ENCODE measurements at regions not wholly inside any gene's neighbourhood (a gene's known extent, or its start where the extent isn't known, plus 50 kb on each side); places are given as distances from the start of the nearest gene placed in this dataset.
"Not testable (repeated sequence)": the region's sequence is repeated elsewhere in the genome, so short reads cannot be mapped to it uniquely, and the experiment has no call there.

DNA sequence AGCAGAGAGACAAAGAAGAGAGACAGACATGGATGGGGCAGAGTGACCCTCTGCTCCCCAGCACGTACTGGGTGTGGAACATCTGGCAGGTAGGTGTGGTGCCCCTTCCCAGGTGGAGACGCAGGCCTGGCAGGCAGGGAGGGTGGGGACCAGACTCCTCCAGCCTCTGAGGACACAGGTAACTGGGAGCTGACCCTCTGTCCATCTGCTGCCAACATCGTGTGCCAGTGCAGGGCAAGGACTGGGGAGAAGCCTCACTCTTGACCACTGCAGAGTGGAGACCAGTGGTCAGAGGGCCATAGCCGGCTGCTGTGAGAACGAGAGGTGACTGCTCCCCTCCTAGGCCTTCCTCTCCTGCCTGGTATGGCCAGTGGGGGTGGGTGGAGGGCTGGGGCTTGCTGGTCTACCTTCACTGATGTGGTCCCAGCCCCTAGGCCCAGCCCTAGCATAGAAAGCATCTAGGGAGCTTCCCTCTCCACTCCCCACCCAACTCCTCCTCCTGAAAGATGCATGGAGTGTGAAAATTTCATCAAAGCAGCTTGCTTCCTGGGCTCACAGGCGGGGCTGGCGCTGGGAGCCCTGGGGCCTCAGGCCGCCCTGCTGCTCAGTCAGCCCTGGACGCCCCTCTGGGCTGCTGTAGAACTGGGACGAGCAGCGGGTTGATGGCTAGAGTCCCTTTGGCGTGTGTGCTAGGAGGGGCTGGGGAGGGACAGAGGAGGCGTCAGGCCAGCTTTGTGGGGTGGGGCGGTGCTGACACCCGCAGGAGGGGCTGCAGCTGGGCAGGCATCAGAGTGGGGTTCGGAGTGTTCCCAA is 90.3 kb downstream of the PLXNA1 start:
- DNase-seq, result no peak

DNA sequence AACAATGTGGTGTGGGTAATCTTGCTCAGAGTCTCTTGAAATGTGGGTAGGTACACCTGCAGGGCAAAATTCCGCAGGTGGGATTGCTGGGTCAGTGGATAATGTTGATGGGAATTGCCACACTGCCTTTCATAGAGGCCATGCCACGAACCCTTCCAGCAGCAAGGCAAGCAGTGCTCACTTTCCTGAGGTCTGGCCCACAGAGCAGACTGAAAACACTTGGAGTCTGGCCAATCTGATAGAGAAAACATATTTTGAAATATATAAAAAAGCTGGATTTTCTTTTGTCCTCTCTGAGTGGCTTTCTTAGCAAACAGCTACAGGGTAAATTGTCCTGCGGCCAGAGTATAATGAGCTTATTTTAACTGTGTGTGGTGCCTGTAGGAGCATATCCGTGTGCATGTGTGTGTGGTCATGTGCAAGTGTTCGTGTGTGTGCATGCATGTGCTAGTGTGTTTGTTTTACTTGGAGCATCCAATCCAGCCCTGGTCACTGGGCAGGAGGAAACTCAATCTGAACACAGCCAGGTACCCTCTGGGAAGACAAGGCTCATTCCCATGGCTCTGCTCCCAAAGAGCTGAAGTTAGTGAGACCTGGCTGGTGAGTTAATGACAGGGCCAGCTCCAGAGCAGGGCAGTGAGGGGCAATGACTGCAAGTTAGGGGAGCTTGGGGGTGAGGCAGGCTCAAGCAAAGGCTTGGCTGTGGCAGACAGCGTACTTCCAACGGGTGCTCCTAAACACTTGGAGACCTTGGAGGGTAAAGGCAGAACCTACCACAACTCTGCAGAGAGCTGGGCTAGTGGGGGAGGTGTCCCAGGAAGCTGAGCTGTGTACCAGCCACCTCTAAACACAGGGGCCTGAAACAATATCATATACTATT is 91.3 kb downstream of the PLXNA1 start:
- no peak for DNase-seq

DNA sequence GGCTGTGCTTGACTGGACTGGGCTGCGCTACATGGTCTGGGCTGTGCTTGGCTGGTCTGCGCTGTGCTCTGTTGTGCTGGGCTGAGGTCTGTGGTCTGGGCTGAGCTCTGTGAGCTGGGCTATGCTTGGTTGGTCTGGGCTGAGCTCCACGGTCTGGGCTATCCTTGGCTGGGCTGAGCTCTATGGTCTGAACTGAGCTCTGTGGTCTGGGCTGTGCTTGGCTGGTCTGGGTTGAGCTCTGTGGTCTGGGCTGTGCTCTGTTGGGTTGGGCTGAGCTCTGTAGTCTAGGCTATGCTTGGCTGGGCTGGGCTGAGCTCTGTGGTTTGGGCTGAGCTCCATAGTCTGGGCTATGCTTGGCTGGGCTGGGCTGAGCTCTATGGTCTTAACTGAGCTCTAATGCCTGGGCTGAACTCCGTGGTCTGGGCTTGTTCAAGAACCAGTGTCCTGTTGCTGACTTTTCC is 92.0 kb downstream of the PLXNA1 start:
- DNase-seq, result no peak

DNA sequence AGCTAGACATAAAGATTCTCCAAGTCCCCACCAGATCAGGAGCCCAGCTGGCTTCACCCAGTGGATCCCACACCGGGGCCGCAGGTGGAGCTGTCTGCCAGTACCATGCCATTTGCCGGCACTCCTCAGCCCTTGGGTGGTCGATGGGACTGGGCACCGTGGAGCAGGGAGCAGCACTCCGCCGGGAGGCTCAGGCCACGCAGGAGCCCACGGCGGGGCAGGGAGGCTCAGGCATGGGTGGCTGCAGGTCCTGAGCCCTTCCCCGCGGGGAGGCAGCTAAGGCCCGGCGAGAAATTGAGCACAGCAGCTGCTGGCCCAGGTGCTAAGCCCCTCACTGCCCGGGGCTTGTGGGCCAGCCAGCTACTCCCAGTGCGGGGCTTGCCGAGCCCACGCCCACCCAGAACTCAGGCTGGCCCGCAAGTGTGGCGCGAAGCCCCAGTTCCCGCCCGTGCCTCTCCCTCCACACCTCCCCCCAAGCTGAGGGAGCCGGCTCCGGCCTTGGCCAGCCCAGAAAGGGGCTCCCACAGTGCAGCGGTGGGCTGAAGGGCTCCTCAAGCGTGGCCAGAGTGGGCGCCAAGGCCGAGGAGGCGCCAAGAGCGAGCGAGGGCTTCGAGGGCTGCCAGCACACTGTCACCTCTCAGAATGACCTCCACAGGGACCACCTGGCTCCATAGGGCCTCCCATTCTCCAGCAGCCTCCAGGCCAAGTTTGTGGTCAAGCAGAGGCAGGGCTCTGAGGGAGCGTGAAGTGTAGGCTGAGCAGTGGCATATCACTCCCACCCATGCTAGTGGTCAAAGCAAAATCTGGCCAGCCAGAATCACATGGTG is 93.5 kb downstream of the PLXNA1 start:
- not testable (repeated sequence) for DNase-seq

DNA sequence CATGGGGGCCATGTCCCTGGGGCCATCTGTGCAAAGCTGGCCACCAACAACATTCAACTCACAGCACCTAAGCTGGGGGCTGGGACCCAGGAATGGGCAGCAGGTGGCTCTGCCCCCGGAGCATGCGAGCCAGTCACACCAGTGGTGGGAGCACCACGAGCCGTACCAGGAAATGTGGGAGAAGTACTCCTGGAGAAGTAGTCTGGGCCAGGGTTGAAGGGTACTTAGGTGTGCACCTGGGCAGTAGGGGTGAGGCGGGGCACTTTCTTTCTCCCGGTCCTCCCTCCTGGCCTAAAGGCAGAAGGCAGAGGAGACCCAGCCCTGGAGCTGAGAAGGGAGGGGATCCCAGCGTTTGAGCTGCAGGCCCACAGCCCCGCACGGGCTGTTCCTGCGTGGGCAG is 94.2 kb downstream of the PLXNA1 start:
- no peak for DNase-seq

DNA sequence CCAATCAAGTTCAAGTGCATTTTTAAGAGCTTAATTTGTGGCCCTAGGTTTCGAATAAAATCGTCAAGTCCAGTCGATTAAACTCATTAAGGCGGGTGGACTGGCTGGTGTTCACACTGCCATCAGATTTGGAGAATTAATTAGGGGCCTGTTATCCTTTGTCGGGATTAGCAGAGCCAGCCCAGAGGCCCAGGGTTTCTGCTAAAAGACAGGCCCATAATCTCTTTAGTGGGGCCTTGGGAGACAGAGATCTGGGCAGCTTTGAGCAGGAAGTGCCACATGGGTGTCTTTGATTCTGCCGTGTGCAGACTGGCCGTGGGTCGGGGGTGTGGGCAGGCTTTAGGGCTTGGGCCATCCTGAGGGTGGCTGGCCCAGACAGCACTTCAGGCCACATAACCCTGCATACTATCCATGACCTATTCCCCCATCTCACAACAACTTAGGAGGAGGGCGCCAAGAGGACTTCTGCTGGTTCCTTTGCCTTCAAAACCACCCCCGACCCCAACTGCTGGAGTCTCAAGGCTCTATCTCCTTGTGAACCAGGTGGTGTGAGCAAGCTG is 94.7 kb downstream of the PLXNA1 start:
- no peak for DNase-seq

DNA sequence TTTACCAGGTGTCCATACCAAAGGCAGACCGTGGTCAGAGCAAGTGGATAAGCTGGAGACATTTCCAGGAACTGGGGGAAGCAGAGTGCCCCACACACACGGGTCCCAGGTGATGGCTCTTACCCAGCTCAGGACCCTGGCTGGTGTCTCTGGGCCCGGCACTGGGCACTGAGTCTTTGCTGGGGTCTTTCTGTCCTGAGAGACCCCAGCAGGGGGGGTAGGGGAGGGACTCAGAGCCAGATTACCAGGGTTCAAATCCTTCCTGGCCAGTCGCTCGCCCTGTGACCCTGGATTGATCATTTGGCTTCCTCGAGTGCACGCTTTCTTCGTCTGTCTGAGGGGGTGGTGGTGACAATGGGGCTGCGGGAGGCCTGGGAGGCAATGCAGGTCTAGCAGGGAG is 95.7 kb downstream of the PLXNA1 start:
- no peak for DNase-seq

DNA sequence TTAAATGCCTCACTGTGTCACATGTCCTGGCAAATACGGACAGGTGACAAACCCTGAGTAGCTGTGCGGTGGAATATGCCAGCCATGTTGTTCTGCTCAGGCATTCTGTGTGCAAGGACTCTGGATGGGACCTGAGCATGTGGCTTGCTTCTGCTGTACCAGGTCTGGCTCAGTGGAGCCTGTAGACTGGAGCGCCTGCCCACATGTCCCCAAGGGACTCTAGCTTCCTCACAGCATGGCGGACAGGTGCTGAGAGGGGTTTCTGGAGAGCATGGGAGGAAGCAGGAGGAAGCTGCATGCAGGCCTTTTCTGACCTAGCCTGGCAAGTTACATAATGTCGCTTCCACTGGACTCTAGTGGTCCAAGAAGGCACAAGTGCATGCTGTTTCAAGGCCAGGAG is 96.3 kb downstream of the PLXNA1 start:
- no peak for DNase-seq

DNA sequence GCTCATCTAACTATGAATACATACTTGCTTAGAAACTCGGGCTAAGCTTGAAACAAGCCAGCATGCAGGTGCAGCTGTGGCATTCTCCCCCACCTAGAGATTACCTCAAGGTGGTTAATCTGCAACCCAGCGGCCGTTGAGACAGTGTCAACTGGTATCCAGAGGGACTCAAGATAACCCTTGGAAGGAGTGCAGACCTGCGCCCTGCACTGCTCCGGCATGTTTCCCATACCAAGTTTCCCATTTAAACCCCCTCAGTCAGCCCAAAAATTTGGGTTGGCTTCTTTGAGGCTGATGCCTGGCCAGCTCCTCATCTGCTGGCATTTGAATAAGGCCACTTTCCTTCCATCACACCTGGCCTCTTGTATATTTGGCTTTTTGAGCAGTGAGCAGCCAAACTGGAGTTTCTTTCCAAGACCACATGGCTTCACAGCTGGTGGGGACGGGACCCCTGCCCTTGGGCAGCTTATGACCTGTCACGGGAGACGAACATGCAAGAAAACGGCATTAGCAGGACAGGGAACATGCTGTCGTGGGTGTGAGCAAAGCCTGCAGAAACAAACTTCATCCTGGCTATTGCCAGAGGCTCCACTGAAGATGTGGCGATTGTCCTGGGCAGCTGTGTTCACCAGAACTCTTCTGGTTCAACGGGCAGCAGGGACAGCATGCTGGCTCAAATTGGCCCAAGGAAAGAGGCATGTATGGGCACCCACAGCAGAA is 98.2 kb downstream of the PLXNA1 start:
- DNase-seq, result no peak

DNA sequence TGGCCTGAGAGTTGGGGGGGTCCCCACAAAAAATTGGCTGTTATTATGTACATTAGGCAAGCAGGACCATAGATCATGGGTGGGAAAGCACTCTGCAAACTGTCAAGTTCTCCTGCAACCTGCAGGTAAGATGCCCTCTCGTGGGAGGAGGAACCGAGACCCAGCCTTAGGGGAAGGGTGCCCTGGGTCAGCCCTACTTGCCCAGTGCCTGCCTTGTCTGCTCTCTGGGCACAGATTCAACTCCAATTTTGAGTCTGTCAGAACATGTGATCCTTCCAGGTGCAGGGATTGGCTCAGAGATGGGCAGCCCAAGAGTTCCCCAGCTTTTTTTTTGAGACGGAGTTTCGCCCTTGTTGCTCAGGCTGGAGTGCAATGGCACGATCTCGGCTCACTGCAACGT is 99.2 kb downstream of the PLXNA1 start:
- DNase-seq, result no peak

DNA sequence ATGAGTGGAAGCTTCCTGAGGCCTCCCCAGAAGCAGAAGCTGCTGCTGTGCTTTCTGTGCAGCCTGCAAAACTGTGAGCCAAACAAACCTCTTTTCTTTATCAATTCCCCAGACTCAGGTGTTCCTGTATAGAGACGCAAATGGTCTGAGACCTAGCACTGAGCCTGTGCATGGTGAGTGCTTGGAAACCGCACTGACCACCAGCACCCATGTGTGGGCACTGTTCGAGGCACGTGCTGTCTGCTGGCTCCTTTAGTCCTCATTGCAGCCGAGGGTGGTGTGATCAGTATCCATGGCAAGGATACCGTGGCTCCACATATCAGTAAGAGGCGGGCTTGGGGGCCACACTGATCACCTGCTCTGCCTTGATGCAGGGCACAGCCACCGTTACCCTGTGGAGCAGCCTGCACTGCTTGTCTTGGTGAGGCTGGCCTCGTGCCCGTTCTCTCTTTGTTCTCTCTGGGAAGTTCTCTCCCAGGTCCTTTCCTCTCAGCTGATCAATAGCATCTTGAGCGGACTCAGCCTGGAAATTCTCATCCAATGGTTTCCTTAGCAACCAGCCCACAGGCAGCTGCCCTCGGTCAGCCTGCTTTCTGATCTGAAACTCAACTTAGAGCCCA is 101.0 kb downstream of the PLXNA1 start:
- DNase-seq, result no peak

DNA sequence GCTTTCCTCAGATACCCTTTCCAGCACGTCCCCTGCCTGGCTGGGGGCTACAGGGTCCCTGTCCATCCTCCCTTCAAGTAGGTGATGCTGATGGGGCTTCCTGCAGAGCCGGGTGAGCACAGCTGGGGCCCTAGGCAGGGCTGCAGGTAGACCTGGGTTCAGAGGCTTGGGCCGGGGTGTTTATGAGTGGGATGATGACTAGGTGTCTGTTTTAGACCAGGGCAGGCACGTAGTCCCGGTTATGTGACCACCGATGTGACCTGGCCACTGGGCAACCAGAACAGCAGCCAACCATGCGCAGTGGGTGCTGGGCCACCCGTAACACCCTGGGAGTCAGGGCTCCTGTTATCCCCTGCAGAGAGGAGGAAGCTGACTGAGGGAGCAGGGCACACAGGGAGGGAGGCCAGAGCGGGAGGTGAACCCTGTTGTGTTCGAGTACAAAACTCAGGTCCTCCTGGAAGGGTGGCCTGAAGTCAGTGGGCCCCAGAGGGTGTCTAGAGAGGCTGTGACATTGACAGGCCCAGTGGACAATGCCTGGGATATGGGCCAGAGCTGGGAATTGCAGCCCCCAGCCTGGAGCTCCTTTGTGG is 101.6 kb downstream of the PLXNA1 start:
- no peak for DNase-seq

DNA sequence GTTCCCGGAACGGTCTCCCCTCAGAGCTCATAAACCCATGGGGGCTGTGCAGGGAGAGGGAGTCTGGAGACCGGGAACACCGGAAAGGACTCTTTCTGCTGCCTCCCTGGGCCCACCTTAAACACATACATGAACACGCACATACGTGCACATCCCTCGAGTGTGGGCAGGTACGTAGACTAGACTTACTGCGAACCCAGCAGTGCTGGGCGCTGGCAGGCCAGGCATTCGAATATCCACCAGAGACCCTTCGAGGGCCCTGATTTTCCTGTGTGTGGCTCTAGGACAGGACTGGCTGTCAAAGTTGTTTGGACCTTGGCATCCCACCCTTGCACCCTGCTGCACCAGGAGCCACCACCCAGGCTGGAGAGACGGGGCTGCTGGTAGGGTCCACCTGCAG is 102.7 kb downstream of the PLXNA1 start:
- DNase-seq, result no peak

DNA sequence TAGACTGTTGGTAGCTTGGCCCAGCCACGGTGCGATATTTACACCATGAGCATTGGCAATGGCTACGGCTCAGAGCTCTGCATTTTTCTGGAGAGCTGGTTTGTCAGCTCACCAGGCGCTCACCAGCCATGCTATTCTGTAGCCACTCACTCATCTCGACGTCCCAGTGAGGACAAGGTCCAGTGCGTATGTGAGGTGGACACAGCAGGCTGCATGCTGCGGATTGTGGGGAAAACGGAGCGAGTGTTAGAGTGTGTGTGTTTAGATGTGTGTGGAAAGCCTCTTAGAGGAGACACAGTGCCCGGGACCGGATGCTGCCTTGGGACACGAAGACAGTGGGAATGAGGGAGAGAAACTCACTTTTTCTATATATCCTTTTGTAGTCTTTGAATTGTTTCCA is 103.7 kb downstream of the PLXNA1 start:
- not testable (repeated sequence) for DNase-seq

DNA sequence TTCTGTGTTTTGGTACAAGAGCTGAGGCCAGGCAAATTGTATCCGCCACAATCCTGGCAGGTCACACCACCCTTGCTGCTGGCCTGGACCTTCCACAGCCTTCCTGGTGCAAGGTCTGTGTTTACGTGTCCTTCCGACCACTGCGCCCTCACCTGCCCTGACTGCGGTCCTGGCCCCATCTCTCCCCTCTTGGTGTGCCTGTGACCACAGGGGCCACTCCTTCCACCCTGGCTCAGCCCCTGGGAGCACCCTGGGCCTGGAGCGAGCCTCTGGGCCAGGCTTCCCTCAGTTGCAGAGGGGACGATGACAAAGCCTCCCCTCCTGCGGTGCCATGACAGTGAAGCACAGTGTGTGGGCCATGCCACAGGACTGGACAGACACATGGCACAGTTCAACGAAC is 104.5 kb downstream of the PLXNA1 start:
- no peak for DNase-seq

DNA sequence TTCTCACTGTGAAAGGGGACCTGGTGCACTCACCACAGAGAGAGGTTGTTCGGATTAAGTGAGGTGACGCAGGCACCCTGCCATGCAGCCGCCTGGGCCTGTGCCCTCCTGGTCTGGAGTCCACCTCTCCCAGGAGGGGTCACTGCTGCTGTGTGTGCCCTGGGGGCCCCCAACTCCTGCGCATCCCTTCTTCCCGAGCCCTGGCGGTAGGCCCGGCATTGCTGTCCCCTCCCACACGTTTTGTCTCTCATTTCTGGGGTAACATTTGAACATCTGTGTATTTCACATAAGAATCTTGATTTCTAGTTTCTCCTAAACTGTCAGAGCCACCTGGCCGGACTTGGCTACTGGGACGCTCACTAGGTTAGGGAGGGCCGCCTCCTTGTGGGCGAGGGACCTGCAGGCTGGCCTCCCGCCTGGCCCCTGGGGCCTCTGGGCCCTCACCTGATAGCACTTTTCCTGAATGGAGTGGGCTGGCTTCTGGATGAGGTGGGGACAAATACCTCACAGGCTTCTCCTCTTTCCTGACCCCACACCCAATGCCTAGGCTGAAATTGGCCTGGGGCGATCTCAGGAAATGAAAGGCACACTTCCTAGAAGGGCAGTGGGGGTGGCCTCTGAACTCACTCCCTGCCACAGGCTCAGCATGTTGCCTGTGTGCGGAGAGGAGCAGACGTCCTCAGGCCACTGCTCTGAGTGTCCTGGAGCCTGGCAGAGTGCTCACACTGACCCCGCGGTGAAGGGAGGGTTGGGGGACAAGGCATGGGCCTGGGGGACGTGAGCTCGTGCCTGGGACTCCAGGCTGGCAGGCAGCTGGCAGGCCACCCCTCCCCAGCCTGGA is 104.2 kb upstream of the PRR23E start:
- no peak for DNase-seq

DNA sequence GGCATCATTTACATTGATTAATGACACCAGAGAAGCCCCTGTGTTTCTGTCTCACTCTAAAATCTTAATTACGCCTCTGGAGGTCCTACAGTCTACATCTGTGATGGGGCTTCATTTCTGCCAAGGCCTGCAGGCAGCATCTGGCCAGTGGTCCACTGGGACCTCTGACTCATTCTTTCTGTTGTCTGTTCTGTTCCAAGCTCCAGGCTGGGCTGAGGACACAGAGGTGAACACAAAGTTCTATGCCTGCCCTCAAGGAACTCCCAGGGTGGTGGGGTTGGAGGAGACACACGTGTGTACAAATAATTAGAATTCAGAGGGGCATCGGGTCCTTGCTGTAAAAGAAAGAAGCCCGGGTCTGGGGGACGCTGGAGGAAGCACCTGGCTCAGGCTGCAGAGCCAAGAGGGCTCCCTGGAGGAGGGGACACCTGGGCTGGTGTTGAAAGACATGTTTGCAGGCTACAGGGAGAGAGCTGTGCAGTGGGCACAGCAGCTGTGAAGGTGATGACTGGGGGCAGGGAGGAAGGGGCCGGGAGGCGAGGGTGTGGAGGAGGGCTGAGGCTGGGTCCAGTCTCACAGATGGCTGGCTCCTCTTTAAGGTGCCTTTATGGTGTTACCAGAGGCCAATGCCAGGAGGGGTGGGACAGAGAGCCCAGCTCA is 103.3 kb upstream of the PRR23E start:
- no peak for DNase-seq

DNA sequence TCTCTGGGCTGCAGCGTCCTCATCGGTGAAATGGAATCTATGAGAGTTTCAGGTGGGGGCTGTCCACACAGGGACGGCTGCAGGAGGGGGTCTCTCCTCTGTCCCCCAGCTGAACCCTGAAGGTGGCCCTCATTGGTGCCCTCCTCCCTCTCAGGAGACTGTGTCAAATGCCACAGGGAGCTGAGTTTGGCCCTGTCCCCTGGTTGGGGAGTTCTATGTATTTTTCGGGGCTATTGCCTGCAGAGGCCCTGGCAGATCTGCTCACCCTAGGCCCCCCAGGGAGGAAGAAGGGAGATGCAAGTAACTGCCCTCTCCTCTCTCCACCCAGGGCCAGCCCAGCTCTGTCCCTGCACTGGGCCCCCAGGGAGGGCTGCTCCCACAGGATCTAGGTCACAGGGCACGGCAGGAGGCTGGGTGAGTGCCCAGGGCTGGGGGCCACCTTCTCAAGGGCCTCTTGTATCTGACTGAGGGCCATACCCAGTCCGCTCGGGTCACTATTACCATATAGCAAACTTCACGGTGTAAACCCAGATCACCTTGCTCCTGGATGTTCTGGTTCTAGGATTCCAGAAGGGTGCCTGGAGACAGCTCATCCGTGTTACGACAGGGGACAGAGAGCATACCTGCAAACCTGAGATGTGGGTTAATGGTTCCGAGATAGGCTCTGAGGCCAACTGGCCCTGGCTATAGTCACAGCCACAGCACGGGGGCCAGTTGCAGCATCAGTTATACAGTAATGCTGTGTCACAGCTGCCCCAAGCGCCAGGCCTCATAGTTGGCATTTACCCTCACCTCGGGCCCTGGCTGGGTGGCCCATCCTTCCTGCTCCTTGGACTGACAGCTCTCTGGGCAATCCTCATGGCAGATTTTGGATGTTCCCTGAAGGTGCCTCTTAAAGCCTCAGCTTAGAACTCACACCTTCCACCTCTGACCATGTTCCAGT is 102.4 kb upstream of the PRR23E start:
- no peak for DNase-seq

DNA sequence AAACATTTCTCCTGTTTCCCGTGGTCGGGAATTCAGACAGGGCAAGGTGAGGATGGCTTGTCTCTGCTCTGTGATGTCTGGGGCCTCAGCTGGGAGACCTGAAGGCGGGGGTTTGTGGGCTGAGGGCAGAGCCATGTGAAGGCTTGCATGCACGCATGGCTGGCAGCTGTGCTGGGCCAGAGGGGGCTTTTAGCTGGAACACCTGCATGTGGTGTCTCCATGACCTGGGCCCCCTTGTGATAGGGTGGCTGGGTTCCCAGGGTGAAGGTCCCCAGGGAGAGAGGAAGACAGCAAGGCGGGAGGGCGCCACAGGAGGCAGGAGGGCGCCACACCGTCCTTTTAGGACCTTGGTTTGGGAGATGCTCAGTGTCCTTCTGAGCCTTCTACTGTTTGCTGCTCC is 101.6 kb upstream of the PRR23E start:
- no peak for DNase-seq
